ENCODE measurements at regions not wholly inside any gene's neighbourhood (a gene's known extent, or its start where the extent isn't known, plus 50 kb on each side); places are given as distances from the start of the nearest gene placed in this dataset.

GRCh38 chr14:71702786-71703185, 229.4 kb upstream of the RGS6 start:
- no peak overlapping the region for H3K56ac ChIP-seq (ENCODE audit: extremely low read depth, insufficient read depth, low read length)
- H3K4me3 ChIP-seq (ENCODE audit: insufficient read depth, low read depth, low read length) = no peak overlapping the region
- H4K20me1 ChIP-seq (ENCODE audit: insufficient read depth, low read length) = no peaks in the 10 kb centered on the region
- H3K9ac ChIP-seq (ENCODE audit: low read depth, low read length) = no peak overlapping the region
- WGBS, 2 experiments (ENCODE audit: extremely low coverage in 2 of 2, insufficient read length in 1 of 2) = no CpG with 5 or more reads among the region's 2 CpGs
- no peak overlapping the region for H2BK15ac ChIP-seq (ENCODE audit: low read depth, low read length)
- DNase-seq (no peak), ATAC-seq (ENCODE audit: low read depth) (no peak)
- intact Hi-C loops (cut with micrococcal nuclease) (loop anchor here (5.0 kb wide), 1 partner anchor 35 kb away; no protein-coding TSS in a partner anchor), dilution Hi-C loops (cut with HindIII; ENCODE audit: low sequenced_read_pairs, unreplicated experiment) (no loop called here), in situ Hi-C loops (cut with MboI; ENCODE audit: low sequenced_read_pairs) (no loop called here)
- peaks cover 4 to 19% of the 10 kb centered on the region in 2 experiments; a peak in 3 of 4 replicates for H3K79me1 ChIP-seq (ENCODE audit: low read depth in 1 of 2, low read length in 2 of 2)
- H2BK5ac ChIP-seq (ENCODE audit: low read depth, low read length, poor library complexity, severe bottlenecking) = peak overlapping the region; percentile 9
- no peak overlapping the region for H2AK5ac ChIP-seq (ENCODE audit: low read depth, low read length)
- H3K27me3 ChIP-seq (ENCODE audit: control insufficient read depth, insufficient read depth, low read length) = no peaks in the 10 kb centered on the region
- no peak overlapping the region for H2AK9ac ChIP-seq (replicated peaks; ENCODE audit: low read depth, low read length, poor library complexity)
- H2AFZ ChIP-seq (replicated peaks; ENCODE audit: low read length, poor library complexity) = no peak overlapping the region
- H3K23ac ChIP-seq (ENCODE audit: low read depth, low read length) = peak overlapping the region; percentile 57; the same call in 1 of the 2 replicates
- BruUV-seq (replicated peaks) = no TSS peak
- H3K18ac ChIP-seq (ENCODE audit: low read depth, low read length) = peak overlapping the region; percentile 80; the same call in 1 of the 2 replicates
- CTCF ChIA-PET = no interaction called here
- peak overlapping the region; percentile 46; the same call in 1 of the 2 replicates for H3K4me2 ChIP-seq (ENCODE audit: low read depth, low read length)
- H2BK120ac ChIP-seq (ENCODE audit: low read depth, low read length) = peak overlapping the region; percentile 66; the same call in 1 of the 2 replicates
- H4K91ac ChIP-seq (ENCODE audit: insufficient read depth, low read depth, low read length) = no peak overlapping the region
- no peak for TF ChIP-seq MXI1 (IDR thresholded peaks at IDR 0.05; ENCODE audit: borderline replicate concordance, low read depth, low read length)
- no peak for TF ChIP-seq SMC3 (IDR thresholded peaks at IDR 0.05; ENCODE audit: low read depth, low read length)
- no peak for TF ChIP-seq CHD1 (IDR thresholded peaks at IDR 0.05; ENCODE audit: low read depth, low read length)
- no peak for TF ChIP-seq MAZ (IDR thresholded peaks at IDR 0.05; ENCODE audit: borderline replicate concordance, low read depth, low read length)
- no peak for TF ChIP-seq RCOR1 (IDR thresholded peaks at IDR 0.05; ENCODE audit: insufficient replicate concordance, low read length)
- no peak for TF ChIP-seq RFX5 (IDR thresholded peaks at IDR 0.05; ENCODE audit: low read depth, low read length)
- no peak for TF ChIP-seq NFE2L2 (IDR thresholded peaks at IDR 0.05; ENCODE audit: low read depth, low read length)
- TF ChIP-seq RAD21 (IDR thresholded peaks at IDR 0.05; ENCODE audit: low read length) = no peak
- no peak for TF ChIP-seq USF2 (IDR thresholded peaks at IDR 0.05; ENCODE audit: low read depth, low read length)
- TF ChIP-seq BHLHE40 (IDR thresholded peaks at IDR 0.05; ENCODE audit: low read depth, low read length) = no peak
- TF ChIP-seq POLR2A (IDR thresholded peaks at IDR 0.05; ENCODE audit: low read depth, low read length) = no peak
- H3K27ac ChIP-seq (ENCODE audit: insufficient read depth, low read length) = no peak overlapping the region
- peaks cover 21% of the 10 kb centered on the region for H3K4me1 ChIP-seq (ENCODE audit: control insufficient read depth, insufficient read depth, low read length)
- H2BK20ac ChIP-seq (ENCODE audit: low read depth, low read length) = no peak overlapping the region
- H4K8ac ChIP-seq (ENCODE audit: low read depth in 2 of 2, low read length in 2 of 2) = peak overlapping the region in 1 of 2 experiments; percentile 3; a peak in 2 of 4 replicates
- peaks cover 3% of the 10 kb centered on the region; the same call in 1 of the 2 replicates for H3K36me3 ChIP-seq (ENCODE audit: control insufficient read depth, insufficient read depth, low read length)
- H3K9me3 ChIP-seq (ENCODE audit: control insufficient read depth, insufficient read depth, low read length) = no peaks in the 10 kb centered on the region
- H3K4ac ChIP-seq (ENCODE audit: low read depth, low read length) = no peak overlapping the region
- H3K9me1 ChIP-seq (ENCODE audit: insufficient read depth, low read length) = peaks cover 11% of the 10 kb centered on the region
- POLR2A ChIA-PET (ENCODE audit: unreplicated experiment) = no interaction called here
- H3K14ac ChIP-seq (replicated peaks; ENCODE audit: low read depth, low read length) = no peak overlapping the region
- H4K5ac ChIP-seq (ENCODE audit: low read depth, low read length) = peak overlapping the region; percentile 38; the same call in 1 of the 2 replicates
